NCI-H1694 (cell line): ENCODE measurements at regions not wholly inside any gene's neighbourhood (a gene's known extent, or its start where the extent isn't known, plus 50 kb on each side); places are given as distances from the start of the nearest gene placed in this dataset.
"Not testable (repeated sequence)": the region's sequence is repeated elsewhere in the genome, so short reads cannot be mapped to it uniquely, and the experiment has no call there.

Experiments
- DNase-seq: peaks from one replicate; lab custom pipeline; 2025; lab: John Stamatoyannopoulos, UW

DNA sequence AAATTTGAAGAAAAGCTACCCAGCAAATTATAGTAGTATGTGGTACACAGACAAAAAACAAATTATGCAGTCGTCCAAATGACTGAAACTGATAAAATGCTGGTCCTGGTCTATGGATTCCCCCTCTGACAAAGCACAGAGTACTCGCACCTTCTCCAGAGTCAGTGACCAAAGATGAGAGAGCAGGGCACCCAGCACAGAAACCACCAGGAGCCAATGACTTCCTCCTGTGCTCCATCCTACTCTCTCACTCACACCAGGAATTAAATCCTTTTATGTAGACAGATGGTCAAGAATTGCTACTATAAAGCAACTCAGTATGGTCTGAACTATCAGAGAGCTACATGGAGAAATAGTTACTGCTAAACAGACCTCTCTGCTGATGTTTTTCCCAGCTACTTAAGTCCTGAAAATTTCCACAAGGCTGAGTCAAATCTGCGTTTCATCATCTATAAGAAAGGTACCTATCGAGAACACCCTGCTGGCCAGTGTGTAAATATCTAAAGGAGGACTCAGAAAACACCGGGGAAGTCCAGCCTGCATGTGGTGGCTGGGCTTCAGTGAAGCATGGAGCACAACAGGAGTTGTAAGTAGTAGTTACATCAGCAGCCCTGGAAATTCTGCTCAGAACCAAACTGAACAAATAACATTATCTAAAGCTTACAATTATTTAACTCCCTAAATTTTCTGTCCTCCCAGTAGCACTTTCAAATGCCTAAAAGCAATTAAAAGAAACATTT lies 84.5 kb upstream of the FBXO28 start:
- DNase-seq, result not testable (repeated sequence)

DNA sequence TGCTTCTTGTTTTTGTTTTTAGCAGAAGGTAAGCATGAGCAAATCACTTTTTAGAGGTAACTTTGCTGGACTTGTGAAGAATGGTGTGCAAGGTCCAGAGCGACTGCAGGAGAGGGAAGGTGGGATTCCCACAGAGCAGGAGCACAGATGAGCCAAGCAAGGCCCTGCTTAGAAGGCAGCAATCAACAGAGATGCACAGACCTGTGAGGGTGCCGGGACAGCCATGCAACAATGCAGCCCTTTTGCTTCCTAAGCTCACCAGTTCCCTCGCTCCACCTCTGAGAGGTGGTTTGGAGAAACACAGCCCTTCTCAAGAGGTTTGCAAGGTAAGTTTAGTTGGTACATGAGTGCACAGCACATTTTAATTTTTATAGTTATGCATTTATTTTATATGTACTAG lies 85.1 kb upstream of the FBXO28 start:
- DNase-seq, result not testable (repeated sequence)

- not testable (repeated sequence) for DNase-seq
These were observed 90.8 kb upstream of the FBXO28 start for GRCh38 chr1:224023122-224023521.

GRCh38 chr1:224022249-224022970 lies 91.5 kb upstream of the FBXO28 start:
- not testable (repeated sequence) for DNase-seq

DNA sequence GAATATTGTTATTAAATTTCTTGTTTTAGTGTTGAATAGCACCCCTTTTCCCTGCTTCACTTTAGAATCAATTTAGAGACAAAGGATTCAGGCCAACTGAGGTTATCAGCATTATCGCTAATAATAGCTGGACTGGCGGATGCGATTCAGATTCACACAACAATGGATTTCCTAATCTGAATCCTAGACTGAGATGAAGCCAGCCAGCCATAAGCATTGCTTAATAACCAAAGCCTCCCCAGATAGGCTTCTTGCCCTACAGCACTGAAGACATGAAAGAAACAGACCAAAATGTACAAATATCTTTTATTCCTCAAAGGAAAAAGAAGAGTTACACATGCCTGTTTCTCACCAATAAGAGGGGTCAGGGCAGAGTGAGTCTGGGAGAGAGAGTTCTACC lies 94.0 kb upstream of the FBXO28 start:
- not testable (repeated sequence) for DNase-seq

- DNase-seq, result not testable (repeated sequence)
These were observed 98.1 kb upstream of the FBXO28 start for GRCh38 chr1:224015782-224016181.

- no peak for DNase-seq
These were observed 99.6 kb upstream of the FBXO28 start for GRCh38 chr1:224014330-224014649.

GRCh38 chr1:224013626-224014329 lies 100.1 kb upstream of the FBXO28 start:
- not testable (repeated sequence) for DNase-seq

- not testable (repeated sequence) for DNase-seq
These were observed 101.0 kb upstream of the FBXO28 start for GRCh38 chr1:224012807-224013434.

- not testable (repeated sequence) for DNase-seq
These were observed 101.7 kb upstream of the FBXO28 start for GRCh38 chr1:224012162-224012561.

DNA sequence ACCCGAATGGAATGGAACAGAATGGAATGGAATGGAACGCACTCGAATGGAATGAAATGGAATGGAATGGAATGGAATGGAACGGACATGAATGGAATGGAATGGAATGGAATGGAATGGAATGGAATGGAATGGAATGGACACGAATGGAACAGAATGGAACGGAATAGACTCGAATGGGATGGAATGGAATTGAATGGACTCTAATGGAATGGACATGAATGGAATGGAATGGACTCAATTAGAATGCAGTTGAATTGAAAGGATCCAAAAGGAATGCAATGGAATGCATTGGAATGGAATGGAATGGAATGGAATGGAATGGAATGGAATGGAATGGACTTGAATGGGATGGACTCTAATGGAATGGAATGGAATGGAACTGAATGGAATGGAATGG lies 102.2 kb upstream of the FBXO28 start:
- DNase-seq, result not testable (repeated sequence)

DNA sequence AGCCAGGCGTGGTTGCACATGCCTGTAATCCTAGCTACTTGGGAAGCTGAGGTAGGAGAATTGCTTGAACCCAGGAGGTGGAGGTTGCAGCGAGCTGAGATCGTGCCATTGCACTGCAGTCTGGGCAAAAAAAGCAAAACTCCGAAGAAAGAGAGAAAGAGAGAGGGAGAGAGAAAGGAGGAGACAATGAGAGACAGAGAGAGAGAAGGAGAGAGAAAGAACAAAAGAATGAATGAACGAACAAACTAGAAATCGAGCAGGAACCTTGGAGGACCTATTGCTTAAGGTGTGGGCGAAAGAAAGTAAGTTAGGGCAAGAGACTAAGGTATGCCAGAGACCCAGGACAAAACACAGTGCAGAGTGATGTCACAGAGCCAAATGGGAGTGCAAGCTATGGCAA lies 102.8 kb upstream of the FBXO28 start:
- DNase-seq, result not testable (repeated sequence)

- DNase-seq, result not testable (repeated sequence)
These were observed 107.9 kb upstream of the FBXO28 start for GRCh38 chr1:224005973-224006372.

- DNase-seq, result peak; percentile 18
These were observed 109.2 kb upstream of the FBXO28 start for GRCh38 chr1:224004552-224005315.

- DNase-seq, result not testable (repeated sequence)
These were observed 110.0 kb upstream of the FBXO28 start for GRCh38 chr1:224003896-224004295.

GRCh38 chr1:224001757-224002156 lies 112.2 kb upstream of the FBXO28 start:
- DNase-seq, result not testable (repeated sequence)

- DNase-seq, result not testable (repeated sequence)
These were observed 114.2 kb upstream of the FBXO28 start for GRCh38 chr1:223999761-224000160.

GRCh38 chr1:223998676-223999455 lies 115.0 kb upstream of the FBXO28 start:
- not testable (repeated sequence) for DNase-seq

DNA sequence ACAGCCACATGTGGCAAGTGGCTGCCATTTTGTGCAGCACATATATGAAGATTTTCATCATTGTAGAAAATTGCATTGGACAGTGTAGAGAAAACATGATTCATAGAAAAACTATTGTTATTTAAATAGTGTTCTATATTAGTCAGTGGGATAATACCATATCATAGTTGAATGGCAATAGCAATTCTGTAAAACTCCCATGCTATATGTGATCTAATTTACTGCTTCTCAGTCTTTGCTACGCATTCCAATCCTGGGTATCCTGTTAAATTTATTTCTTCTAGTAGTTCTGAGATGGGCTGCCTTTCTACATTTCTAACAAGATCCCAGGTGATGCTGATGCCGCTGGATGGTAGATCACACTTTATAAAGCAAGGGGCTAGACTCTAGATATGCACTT lies 117.5 kb upstream of the FBXO28 start:
- DNase-seq, result not testable (repeated sequence)

- peak; percentile 98 for DNase-seq
These were observed 121.3 kb upstream of the FBXO28 start for GRCh38 chr1:223992456-223993246.
